ENCODE measurements at regions not wholly inside any gene's neighbourhood (a gene's known extent, or its start where the extent isn't known, plus 50 kb on each side); places are given as distances from the start of the nearest gene placed in this dataset.

DNA sequence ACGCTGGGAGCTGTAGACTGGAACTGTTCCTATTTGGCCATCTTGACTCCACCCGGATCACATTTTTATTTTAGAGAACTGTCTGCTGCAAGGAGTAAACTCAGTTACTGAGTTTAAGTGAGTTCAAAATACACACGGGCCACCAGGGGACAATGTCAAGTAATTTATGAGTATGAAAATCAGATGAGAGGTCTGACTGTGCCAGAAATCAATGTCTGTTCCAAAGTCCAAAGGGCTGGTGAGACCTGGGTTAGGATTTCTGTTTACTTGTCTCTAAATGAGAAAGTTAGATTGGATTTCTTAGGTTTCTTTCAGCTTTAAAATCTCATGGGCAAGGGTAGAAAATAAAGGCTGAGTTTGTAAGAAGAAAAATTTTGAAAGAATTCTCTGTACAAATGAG is 465.8 kb upstream of the MEIS1 start (continued):
- TF ChIP-seq HNRNPK (IDR thresholded peaks at IDR 0.05; ENCODE audit: low read depth, low read length, poor library complexity, severe bottlenecking) = no peak
- TF ChIP-seq FOXM1 (CRISPR knock-in tag; IDR thresholded peaks at IDR 0.05) = no peak
- TF ChIP-seq MIXL1 (CRISPR knock-in tag; IDR thresholded peaks at IDR 0.05) = 0 out of 2 replicates have a peak, but pooled peaks have one; percentile 15
- TF ChIP-seq, protein P1, sequence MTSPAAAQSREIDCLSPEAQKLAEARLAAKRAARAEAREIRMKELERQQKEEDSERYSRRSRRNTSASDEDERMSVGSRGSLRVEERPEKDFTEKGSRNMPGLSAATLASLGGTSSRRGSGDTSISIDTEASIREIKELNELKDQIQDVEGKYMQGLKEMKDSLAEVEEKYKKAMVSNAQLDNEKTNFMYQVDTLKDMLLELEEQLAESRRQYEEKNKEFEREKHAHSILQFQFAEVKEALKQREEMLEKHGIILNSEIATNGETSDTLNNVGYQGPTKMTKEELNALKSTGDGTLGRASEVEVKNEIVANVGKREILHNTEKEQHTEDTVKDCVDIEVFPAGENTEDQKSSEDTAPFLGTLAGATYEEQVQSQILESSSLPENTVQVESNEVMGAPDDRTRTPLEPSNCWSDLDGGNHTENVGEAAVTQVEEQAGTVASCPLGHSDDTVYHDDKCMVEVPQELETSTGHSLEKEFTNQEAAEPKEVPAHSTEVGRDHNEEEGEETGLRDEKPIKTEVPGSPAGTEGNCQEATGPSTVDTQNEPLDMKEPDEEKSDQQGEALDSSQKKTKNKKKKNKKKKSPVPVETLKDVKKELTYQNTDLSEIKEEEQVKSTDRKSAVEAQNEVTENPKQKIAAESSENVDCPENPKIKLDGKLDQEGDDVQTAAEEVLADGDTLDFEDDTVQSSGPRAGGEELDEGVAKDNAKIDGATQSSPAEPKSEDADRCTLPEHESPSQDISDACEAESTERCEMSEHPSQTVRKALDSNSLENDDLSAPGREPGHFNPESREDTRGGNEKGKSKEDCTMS (CRISPR knock-in tag; conservative IDR thresholded peaks at IDR 0.05) = no peak
- TF ChIP-seq, protein P2, sequence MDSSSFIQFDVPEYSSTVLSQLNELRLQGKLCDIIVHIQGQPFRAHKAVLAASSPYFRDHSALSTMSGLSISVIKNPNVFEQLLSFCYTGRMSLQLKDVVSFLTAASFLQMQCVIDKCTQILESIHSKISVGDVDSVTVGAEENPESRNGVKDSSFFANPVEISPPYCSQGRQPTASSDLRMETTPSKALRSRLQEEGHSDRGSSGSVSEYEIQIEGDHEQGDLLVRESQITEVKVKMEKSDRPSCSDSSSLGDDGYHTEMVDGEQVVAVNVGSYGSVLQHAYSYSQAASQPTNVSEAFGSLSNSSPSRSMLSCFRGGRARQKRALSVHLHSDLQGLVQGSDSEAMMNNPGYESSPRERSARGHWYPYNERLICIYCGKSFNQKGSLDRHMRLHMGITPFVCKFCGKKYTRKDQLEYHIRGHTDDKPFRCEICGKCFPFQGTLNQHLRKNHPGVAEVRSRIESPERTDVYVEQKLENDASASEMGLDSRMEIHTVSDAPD (CRISPR knock-in tag; IDR thresholded peaks at IDR 0.05) = no peak
- TF ChIP-seq KDM5A (IDR thresholded peaks at IDR 0.05; ENCODE audit: borderline replicate concordance, low read length) = no peak
- TF ChIP-seq ZNF260 (CRISPR knock-in tag; IDR thresholded peaks at IDR 0.05; ENCODE audit: borderline replicate concordance, low read depth) = no peak
- TF ChIP-seq, protein P3, sequence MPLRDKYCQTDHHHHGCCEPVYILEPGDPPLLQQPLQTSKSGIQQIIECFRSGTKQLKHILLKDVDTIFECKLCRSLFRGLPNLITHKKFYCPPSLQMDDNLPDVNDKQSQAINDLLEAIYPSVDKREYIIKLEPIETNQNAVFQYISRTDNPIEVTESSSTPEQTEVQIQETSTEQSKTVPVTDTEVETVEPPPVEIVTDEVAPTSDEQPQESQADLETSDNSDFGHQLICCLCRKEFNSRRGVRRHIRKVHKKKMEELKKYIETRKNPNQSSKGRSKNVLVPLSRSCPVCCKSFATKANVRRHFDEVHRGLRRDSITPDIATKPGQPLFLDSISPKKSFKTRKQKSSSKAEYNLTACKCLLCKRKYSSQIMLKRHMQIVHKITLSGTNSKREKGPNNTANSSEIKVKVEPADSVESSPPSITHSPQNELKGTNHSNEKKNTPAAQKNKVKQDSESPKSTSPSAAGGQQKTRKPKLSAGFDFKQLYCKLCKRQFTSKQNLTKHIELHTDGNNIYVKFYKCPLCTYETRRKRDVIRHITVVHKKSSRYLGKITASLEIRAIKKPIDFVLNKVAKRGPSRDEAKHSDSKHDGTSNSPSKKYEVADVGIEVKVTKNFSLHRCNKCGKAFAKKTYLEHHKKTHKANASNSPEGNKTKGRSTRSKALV (CRISPR knock-in tag; IDR thresholded peaks at IDR 0.05) = no peak
- TF ChIP-seq, protein P4, sequence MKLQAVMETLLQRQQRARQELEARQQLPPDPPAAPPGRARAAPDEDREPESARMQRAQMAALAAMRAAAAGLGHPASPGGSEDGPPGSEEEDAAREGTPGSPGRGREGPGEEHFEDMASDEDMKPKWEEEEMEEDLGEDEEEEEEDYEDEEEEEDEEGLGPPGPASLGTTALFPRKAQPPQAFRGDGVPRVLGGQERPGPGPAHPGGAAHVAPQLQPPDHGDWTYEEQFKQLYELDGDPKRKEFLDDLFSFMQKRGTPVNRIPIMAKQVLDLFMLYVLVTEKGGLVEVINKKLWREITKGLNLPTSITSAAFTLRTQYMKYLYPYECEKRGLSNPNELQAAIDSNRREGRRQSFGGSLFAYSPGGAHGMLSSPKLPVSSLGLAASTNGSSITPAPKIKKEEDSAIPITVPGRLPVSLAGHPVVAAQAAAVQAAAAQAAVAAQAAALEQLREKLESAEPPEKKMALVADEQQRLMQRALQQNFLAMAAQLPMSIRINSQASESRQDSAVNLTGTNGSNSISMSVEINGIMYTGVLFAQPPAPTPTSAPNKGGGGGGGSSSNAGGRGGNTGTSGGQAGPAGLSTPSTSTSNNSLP (IDR thresholded peaks at IDR 0.05; ENCODE audit: low read depth, low read length) = peak; percentile 49; the same call in 1 of the 2 replicates
